Fibroblast of lung (primary cell): ENCODE measurements at regions not wholly inside any gene's neighbourhood (a gene's known extent, or its start where the extent isn't known, plus 50 kb on each side); places are given as distances from the start of the nearest gene placed in this dataset.

Experiments
- EZH2 ChIP-seq: IDR thresholded peaks from 2 replicates; pipeline ENCODE4 v1.5.1; 2012; ENCODE audit warnings: low read length, control low read depth, mild to moderate bottlenecking; ENCODE audit errors: missing control alignments
- TF ChIP-seq, protein P1 (sequence below), 2 donors: IDR thresholded peaks in 1 of 2; conservative IDR thresholded peaks in 1 of 2; 1 replicate in 1 of 2; 2 replicates in 1 of 2; pipeline ENCODE4 v1.5.1; 2011 to 2012; ENCODE audit warnings: low read length in 2 of 2, control low read depth in 1 of 2, inconsistent platforms in 1 of 2, low read depth in 1 of 2, mild to moderate bottlenecking in 1 of 2

- TF ChIP-seq, protein P1, sequence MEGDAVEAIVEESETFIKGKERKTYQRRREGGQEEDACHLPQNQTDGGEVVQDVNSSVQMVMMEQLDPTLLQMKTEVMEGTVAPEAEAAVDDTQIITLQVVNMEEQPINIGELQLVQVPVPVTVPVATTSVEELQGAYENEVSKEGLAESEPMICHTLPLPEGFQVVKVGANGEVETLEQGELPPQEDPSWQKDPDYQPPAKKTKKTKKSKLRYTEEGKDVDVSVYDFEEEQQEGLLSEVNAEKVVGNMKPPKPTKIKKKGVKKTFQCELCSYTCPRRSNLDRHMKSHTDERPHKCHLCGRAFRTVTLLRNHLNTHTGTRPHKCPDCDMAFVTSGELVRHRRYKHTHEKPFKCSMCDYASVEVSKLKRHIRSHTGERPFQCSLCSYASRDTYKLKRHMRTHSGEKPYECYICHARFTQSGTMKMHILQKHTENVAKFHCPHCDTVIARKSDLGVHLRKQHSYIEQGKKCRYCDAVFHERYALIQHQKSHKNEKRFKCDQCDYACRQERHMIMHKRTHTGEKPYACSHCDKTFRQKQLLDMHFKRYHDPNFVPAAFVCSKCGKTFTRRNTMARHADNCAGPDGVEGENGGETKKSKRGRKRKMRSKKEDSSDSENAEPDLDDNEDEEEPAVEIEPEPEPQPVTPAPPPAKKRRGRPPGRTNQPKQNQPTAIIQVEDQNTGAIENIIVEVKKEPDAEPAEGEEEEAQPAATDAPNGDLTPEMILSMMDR (conservative IDR thresholded peaks at IDR 0.05 in 1 of 2, IDR thresholded peaks at IDR 0.05 in 1 of 2; ENCODE audit: low read depth in 1 of 2, low read length in 2 of 2), result no peak
- TF ChIP-seq EZH2, result no peak
These were observed 225.1 kb upstream of the BTBD3 start for GRCh38 chr20:11692567-11692966.
